ENCODE measurements at regions not wholly inside any gene's neighbourhood (a gene's known extent, or its start where the extent isn't known, plus 50 kb on each side); places are given as distances from the start of the nearest gene placed in this dataset.

DNA sequence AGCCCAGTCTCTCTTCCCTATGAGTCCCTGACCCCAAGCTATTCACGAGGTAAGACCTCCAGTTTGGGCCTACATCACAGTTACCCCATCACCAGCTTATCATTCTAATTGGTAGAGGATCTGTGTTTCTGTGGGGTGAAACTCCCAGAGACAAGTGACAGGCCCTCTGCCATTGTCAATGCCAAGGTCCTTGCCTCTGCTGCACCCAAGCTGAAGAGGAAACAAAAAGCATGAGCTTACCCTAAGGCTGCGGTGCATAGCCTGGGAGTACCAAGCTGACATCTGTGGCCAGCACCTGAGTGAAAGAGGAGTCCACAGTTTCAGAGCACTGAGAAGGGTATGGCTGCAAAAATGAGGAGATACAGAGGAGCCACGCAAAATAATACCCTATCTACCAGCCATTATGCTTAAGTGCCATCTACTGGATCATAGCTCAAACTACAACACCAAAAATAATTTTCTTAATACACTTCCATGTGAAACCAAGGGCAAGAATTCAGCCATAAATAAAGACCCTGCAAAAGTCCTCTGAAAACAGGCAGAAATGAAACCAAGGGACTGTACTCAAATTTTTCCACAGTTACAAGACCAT, 62.3 kb upstream of the ANO5 start:
- in situ Hi-C loops (cut with HindIII; ENCODE audit: extremely low pct_ligation_motif_present, low pct_unique_long_range_greater_than_20kb) (loop anchor here (25.0 kb wide), 1 partner anchor 1468 kb away; the partner anchor contains the start of gene NELL1), intact Hi-C loops (cut with micrococcal nuclease; ENCODE audit: unreplicated experiment) (loop anchor here (1.0 to 5.0 kb wide), 3 partner anchors 197 to 618 kb away; no protein-coding TSS in a partner anchor)
- ATAC-seq (no peak; the same call in 2 of the 3 replicates), FAIRE-seq (no peak), DNase-seq (ENCODE audit: low spot score) (no peak)
- CTCF ChIA-PET (ENCODE audit: low intra/inter-chr PET ratio, low total read pairs) = no interaction called here
- Histone ChIP-seq H3K9ac (ENCODE audit: insufficient read depth, low read depth, low read length) (no peak overlapping the region), H3K4me2 (ENCODE audit: low read depth, low read length) (no peak overlapping the region), H3K9me3 (ENCODE audit: low read length) (peaks cover 35% of the 10 kb centered on the region), H3K27ac (ENCODE audit: extremely low read length, insufficient read depth, low read length) (no peak overlapping the region), H3K36me3 (replicated peaks in 1 of 2; ENCODE audit: control insufficient read depth in 1 of 2, insufficient read depth in 2 of 2, low read length in 2 of 2) (no peaks in the 10 kb centered on the region), H4K20me1 (ENCODE audit: insufficient read depth, low read length) (no peaks in the 10 kb centered on the region), H3K4me3 (replicated peaks in 1 of 3; ENCODE audit: insufficient read depth in 1 of 3, low read depth in 2 of 3, low read length in 3 of 3) (no peak overlapping the region), H3K4me1 (ENCODE audit: insufficient read depth, low read length) (no peaks in the 10 kb centered on the region), H2AFZ (ENCODE audit: low read length) (no peak overlapping the region), H3K79me2 (ENCODE audit: insufficient read depth, low read length) (no peaks in the 10 kb centered on the region), H3K27me3 (ENCODE audit: control insufficient read depth in 1 of 2, insufficient read depth in 2 of 2, low read length in 2 of 2) (no peaks in the 10 kb centered on the region)
- BruUV-seq (replicated peaks) = no TSS peak
- no peak for TF ChIP-seq HOXA5 (CRISPR knock-in tag; IDR thresholded peaks at IDR 0.05)
- peak; percentile 38 for TF ChIP-seq STAG1 (CRISPR knock-in tag; IDR thresholded peaks at IDR 0.05)
- TF ChIP-seq, protein P1, sequence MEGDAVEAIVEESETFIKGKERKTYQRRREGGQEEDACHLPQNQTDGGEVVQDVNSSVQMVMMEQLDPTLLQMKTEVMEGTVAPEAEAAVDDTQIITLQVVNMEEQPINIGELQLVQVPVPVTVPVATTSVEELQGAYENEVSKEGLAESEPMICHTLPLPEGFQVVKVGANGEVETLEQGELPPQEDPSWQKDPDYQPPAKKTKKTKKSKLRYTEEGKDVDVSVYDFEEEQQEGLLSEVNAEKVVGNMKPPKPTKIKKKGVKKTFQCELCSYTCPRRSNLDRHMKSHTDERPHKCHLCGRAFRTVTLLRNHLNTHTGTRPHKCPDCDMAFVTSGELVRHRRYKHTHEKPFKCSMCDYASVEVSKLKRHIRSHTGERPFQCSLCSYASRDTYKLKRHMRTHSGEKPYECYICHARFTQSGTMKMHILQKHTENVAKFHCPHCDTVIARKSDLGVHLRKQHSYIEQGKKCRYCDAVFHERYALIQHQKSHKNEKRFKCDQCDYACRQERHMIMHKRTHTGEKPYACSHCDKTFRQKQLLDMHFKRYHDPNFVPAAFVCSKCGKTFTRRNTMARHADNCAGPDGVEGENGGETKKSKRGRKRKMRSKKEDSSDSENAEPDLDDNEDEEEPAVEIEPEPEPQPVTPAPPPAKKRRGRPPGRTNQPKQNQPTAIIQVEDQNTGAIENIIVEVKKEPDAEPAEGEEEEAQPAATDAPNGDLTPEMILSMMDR (CRISPR knock-in tag; IDR thresholded peaks at IDR 0.05) = peak; percentile 35; the same call in 1 of the 2 replicates
- TF ChIP-seq SMC3 (IDR thresholded peaks at IDR 0.05; ENCODE audit: low read length) = peak; percentile 16; the same call in 1 of the 2 replicates
- POLR2A ChIA-PET = no interaction called here
- WGBS (ENCODE audit: low lambda C conversion rate) = 0% methylated on average over 3 of the region's 3 CpGs

DNA sequence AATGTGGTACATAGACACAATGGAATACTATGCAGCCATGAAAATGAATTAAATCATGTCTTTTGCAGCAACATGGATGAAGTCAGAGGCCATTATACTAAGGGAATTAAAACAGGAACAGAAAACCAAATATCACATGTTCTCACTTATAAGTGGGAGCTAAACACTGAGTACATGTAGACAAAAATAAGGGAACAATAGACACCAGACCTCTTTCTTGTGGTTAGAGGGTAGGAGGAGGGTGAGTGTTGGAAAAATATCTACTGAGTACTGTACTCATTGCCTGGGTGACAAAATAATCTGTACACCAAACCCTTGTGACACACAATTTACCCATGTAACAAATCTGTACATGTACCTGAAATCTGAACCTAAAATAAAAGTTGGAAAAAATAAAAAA, 59.1 kb upstream of the ANO5 start:
- H3K9ac ChIP-seq (ENCODE audit: insufficient read depth, low read depth, low read length) = no peak overlapping the region
- H2AFZ ChIP-seq (ENCODE audit: low read length) = no peak overlapping the region
- H4K20me1 ChIP-seq (ENCODE audit: insufficient read depth, low read length) = no peaks in the 10 kb centered on the region
- intact Hi-C loops (cut with micrococcal nuclease; ENCODE audit: unreplicated experiment) (loop anchor here (5.0 kb wide), 1 partner anchor 621 kb away; no protein-coding TSS in a partner anchor), in situ Hi-C loops (cut with HindIII; ENCODE audit: extremely low pct_ligation_motif_present, low pct_unique_long_range_greater_than_20kb) (loop anchor here (25.0 kb wide), 1 partner anchor 1471 kb away; the partner anchor contains the start of gene NELL1)
- no TSS peak for BruUV-seq (replicated peaks)
- ChIA-PET POLR2A (no interaction called here), CTCF (ENCODE audit: low intra/inter-chr PET ratio, low total read pairs) (no interaction called here)
- no peaks in the 10 kb centered on the region for H3K79me2 ChIP-seq (ENCODE audit: insufficient read depth, low read length)
- no peak for ATAC-seq
- H3K27me3 ChIP-seq (ENCODE audit: control insufficient read depth in 1 of 2, insufficient read depth in 2 of 2, low read length in 2 of 2) = no peaks in the 10 kb centered on the region
- no peak for DNase-seq (ENCODE audit: low spot score)
- H3K4me2 ChIP-seq (ENCODE audit: low read depth, low read length) = no peak overlapping the region
- H3K36me3 ChIP-seq (replicated peaks in 1 of 2; ENCODE audit: control insufficient read depth in 1 of 2, insufficient read depth in 2 of 2, low read length in 2 of 2) = no peaks in the 10 kb centered on the region
- H3K4me1 ChIP-seq (ENCODE audit: insufficient read depth, low read length) = no peaks in the 10 kb centered on the region
- FAIRE-seq = no peak
- peaks cover 15% of the 10 kb centered on the region; the same call in 1 of the 2 replicates for H3K9me3 ChIP-seq (ENCODE audit: low read length)
- no peak overlapping the region for H3K4me3 ChIP-seq (replicated peaks in 1 of 3; ENCODE audit: insufficient read depth in 1 of 3, low read depth in 2 of 3, low read length in 3 of 3)
- H3K27ac ChIP-seq (ENCODE audit: extremely low read length, insufficient read depth, low read length) = no peak overlapping the region
- TF ChIP-seq SIX1 (CRISPR knock-in tag; IDR thresholded peaks at IDR 0.05; ENCODE audit: borderline replicate concordance) = no peak
- no peak for TF ChIP-seq SMAD3 (CRISPR knock-in tag; IDR thresholded peaks at IDR 0.05)
- TF ChIP-seq, protein P2, sequence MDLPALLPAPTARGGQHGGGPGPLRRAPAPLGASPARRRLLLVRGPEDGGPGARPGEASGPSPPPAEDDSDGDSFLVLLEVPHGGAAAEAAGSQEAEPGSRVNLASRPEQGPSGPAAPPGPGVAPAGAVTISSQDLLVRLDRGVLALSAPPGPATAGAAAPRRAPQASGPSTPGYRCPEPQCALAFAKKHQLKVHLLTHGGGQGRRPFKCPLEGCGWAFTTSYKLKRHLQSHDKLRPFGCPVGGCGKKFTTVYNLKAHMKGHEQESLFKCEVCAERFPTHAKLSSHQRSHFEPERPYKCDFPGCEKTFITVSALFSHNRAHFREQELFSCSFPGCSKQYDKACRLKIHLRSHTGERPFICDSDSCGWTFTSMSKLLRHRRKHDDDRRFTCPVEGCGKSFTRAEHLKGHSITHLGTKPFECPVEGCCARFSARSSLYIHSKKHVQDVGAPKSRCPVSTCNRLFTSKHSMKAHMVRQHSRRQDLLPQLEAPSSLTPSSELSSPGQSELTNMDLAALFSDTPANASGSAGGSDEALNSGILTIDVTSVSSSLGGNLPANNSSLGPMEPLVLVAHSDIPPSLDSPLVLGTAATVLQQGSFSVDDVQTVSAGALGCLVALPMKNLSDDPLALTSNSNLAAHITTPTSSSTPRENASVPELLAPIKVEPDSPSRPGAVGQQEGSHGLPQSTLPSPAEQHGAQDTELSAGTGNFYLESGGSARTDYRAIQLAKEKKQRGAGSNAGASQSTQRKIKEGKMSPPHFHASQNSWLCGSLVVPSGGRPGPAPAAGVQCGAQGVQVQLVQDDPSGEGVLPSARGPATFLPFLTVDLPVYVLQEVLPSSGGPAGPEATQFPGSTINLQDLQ (CRISPR knock-in tag; IDR thresholded peaks at IDR 0.05) = no peak
- TF ChIP-seq, protein P3, sequence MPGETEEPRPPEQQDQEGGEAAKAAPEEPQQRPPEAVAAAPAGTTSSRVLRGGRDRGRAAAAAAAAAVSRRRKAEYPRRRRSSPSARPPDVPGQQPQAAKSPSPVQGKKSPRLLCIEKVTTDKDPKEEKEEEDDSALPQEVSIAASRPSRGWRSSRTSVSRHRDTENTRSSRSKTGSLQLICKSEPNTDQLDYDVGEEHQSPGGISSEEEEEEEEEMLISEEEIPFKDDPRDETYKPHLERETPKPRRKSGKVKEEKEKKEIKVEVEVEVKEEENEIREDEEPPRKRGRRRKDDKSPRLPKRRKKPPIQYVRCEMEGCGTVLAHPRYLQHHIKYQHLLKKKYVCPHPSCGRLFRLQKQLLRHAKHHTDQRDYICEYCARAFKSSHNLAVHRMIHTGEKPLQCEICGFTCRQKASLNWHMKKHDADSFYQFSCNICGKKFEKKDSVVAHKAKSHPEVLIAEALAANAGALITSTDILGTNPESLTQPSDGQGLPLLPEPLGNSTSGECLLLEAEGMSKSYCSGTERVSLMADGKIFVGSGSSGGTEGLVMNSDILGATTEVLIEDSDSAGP (CRISPR knock-in tag; IDR thresholded peaks at IDR 0.05; ENCODE audit: borderline replicate concordance) = no peak
- TF ChIP-seq CCDC6 (CRISPR knock-in tag; IDR thresholded peaks at IDR 0.05) = no peak
- no peak for TF ChIP-seq ZNF558 (CRISPR knock-in tag; IDR thresholded peaks at IDR 0.05; ENCODE audit: borderline replicate concordance)
- TF ChIP-seq NAIF1 (CRISPR knock-in tag; IDR thresholded peaks at IDR 0.05; ENCODE audit: borderline replicate concordance) = no peak
